K562 (cell line): ENCODE measurements at regions not wholly inside any gene's neighbourhood (a gene's known extent, or its start where the extent isn't known, plus 50 kb on each side); places are given as distances from the start of the nearest gene placed in this dataset.
"Not testable (repeated sequence)": the region's sequence is repeated elsewhere in the genome, so short reads cannot be mapped to it uniquely, and the experiment has no call there.

ENCODE experiments used
- ATAC-seq: fragments of 200-7000 bp; cut with Tn5 transposase; 3 replicates; pipeline ENCODE4 v1.9.1; 2020; ENCODE audit warnings: moderate library complexity
- BruUV-seq: library from RNA; stranded (reverse); fragments of 400-500 nt; replicated peaks from 2 replicates; lab custom pipeline; 2021; lab: Mats Ljungman, UMichigan
- CTCF ChIA-PET: fragments of 300-600 bp; formaldehyde crosslinking; extraction: SDS; loops from one replicate; lab custom pipeline; 2021; ENCODE audit warnings: low intra/inter-chr PET ratio; lab: Yijun Ruan, JAX
- POLR2A ChIA-PET: fragments of 300-600, 350-650 bp; sonication (Branson Sonifier 250); formaldehyde crosslinking; extraction: SDS; loops from one replicate; lab custom pipeline; 2021; ENCODE audit warnings: antibody characterized with exemption, inconsistent platforms; lab: Yijun Ruan, JAX
- DNase-seq, 4 experiments: peaks; one replicate each; pipeline versions ENCODE4 v3.0.0 to v3.0.0-alpha.2; 2011 to 2018; ENCODE audit warnings: low spot score in 3 of 4, mixed read lengths in 3 of 4; ENCODE audit errors: extremely low read depth in 1 of 4
- FAIRE-seq: peaks from 2 replicates; lab custom pipeline; 2011; peaks lifted over from hg19 to GRCh38; lab: Jason Lieb, UNC
- H2AFZ ChIP-seq: 2 replicates; pipeline ENCODE4 v1.6.0; 2011; ENCODE audit warnings: low read depth, low read length, control low read depth, inconsistent platforms
- H3K27ac ChIP-seq: fragments of 200-600 bp; 3 replicates; pipeline ENCODE4 v1.8.0; 2011; ENCODE audit warnings: low read depth, mild to moderate bottlenecking, control low read depth, inconsistent platforms, low read length, moderate library complexity, mixed read lengths; ENCODE audit errors: extremely low read depth
- H3K27me3 ChIP-seq, 2 experiments: fragments of 300-600 bp in 1 of 2; 2 replicates in 1 of 2; 3 replicates in 1 of 2; pipeline versions ENCODE4 v1.6.0 to v1.8.0; 2011; ENCODE audit warnings: inconsistent platforms in 2 of 2, low read length in 2 of 2, mild to moderate bottlenecking in 1 of 2, mixed read lengths in 1 of 2, moderate library complexity in 1 of 2; ENCODE audit not compliant: control insufficient read depth in 2 of 2, insufficient read depth in 2 of 2
- H3K36me3 ChIP-seq: fragments of 300-600 bp; 3 replicates; pipeline ENCODE4 v1.8.0; 2011; ENCODE audit warnings: mild to moderate bottlenecking, low read length, inconsistent platforms; ENCODE audit not compliant: control insufficient read depth, insufficient read depth
- H3K4me1 ChIP-seq, 2 experiments: fragments of 200-600 bp in 1 of 2; replicated peaks in 1 of 2; 2 replicates in 1 of 2; 3 replicates in 1 of 2; pipeline versions ENCODE4 v1.5.1 to v1.8.0; 2011; ENCODE audit warnings: inconsistent platforms in 2 of 2, low read length in 2 of 2, mild to moderate bottlenecking in 1 of 2, mixed read lengths in 1 of 2, moderate library complexity in 1 of 2; ENCODE audit not compliant: control insufficient read depth in 2 of 2, insufficient read depth in 2 of 2
- H3K4me2 ChIP-seq: 2 replicates; pipeline ENCODE4 v1.6.1; 2011; ENCODE audit warnings: low read length, control low read depth, inconsistent platforms, mixed read lengths; ENCODE audit not compliant: insufficient read depth
- H3K4me3 ChIP-seq: fragments of 200-600 bp; sonication (generic), shearing (Covaris generic); 2 replicates; pipeline ENCODE4 v1.5.1; 2016; ENCODE audit warnings: control low read depth, inconsistent platforms
- H3K79me2 ChIP-seq: fragments of 200-600 bp; 3 replicates; pipeline ENCODE4 v1.8.0; 2011; ENCODE audit warnings: low read length, inconsistent platforms; ENCODE audit not compliant: control insufficient read depth, insufficient read depth
- H3K9ac ChIP-seq, 2 experiments: 2 replicates each; pipeline versions ENCODE4 v1.6.0 to v1.6.1; 2011; ENCODE audit warnings: low read depth in 2 of 2, low read length in 2 of 2, control low read depth in 1 of 2, inconsistent platforms in 1 of 2, mild to moderate bottlenecking in 1 of 2, mixed read lengths in 1 of 2; ENCODE audit not compliant: insufficient read depth in 1 of 2
- H3K9me1 ChIP-seq: one replicate; pipeline ENCODE4 v1.6.0; 2011; ENCODE audit warnings: inconsistent platforms, mild to moderate bottlenecking, low read length, moderate library complexity; ENCODE audit not compliant: control insufficient read depth, insufficient read depth
- H3K9me3 ChIP-seq: replicated peaks from 2 replicates; pipeline ENCODE4 v1.5.1; 2011; ENCODE audit warnings: low read depth, low read length, inconsistent platforms; ENCODE audit not compliant: control insufficient read depth, insufficient read depth
- H4K20me1 ChIP-seq: replicated peaks from 2 replicates; pipeline ENCODE4 v1.6.1; 2011; ENCODE audit warnings: low read length, inconsistent platforms, mixed read lengths; ENCODE audit not compliant: control insufficient read depth, insufficient read depth
- WGBS: fragments of 100-300 bp; shearing (Covaris generic); methylation state at CpG from one replicate; pipeline ENCODE4 v1.1.6; 2016; ENCODE audit warnings: low coverage, mixed read lengths; ENCODE audit not compliant: insufficient coverage; ENCODE audit errors: missing lambda C conversion rate; 5-methylcytosine and 5-hydroxymethylcytosine counted together
- in situ Hi-C: fragments of 300-500 bp; cut with MboI; formaldehyde crosslinking; loops from 4 replicates; pipeline ENCODE4 v1.15.0; 2018; ENCODE audit warnings: inconsistent platforms, mixed read lengths
- intact Hi-C: fragments of 100-400 bp; cut with micrococcal nuclease; formaldehyde crosslinking; loops from 2 replicates; pipeline ENCODE4 v1.14.2; 2022

GRCh38 chr9:66601472-66601871 is 299.1 kb upstream of the ZNF658 start:
- DNase-seq, H3K27ac ChIP-seq, H3K9me1 ChIP-seq, POLR2A ChIA-PET, intact Hi-C loops, CTCF ChIA-PET, in situ Hi-C loops, H3K4me2 ChIP-seq, H3K27me3 ChIP-seq, BruUV-seq, H3K4me1 ChIP-seq, FAIRE-seq, H2AFZ ChIP-seq, H3K36me3 ChIP-seq, H3K9me3 ChIP-seq, H3K79me2 ChIP-seq, H3K4me3 ChIP-seq, ATAC-seq, H3K9ac ChIP-seq, H4K20me1 ChIP-seq: not testable (repeated sequence)
- WGBS: 2% methylated on average over 3 of the region's 10 CpGs

GRCh38 chr9:66631521-66632046 is 268.9 kb upstream of the ZNF658 start:
- H3K36me3 ChIP-seq, POLR2A ChIA-PET, H3K9me1 ChIP-seq, in situ Hi-C loops, H3K4me2 ChIP-seq, H4K20me1 ChIP-seq, intact Hi-C loops, FAIRE-seq, H2AFZ ChIP-seq, BruUV-seq, H3K79me2 ChIP-seq, H3K27ac ChIP-seq, CTCF ChIA-PET, H3K9ac ChIP-seq, ATAC-seq, DNase-seq, H3K9me3 ChIP-seq, H3K4me1 ChIP-seq, H3K4me3 ChIP-seq, H3K27me3 ChIP-seq: not testable (repeated sequence)
- no CpG with 5 or more reads among the region's 22 CpGs for WGBS

GRCh38 chr9:66647675-66648074 is 252.8 kb upstream of the ZNF658 start:
- H3K4me2 ChIP-seq, BruUV-seq, H3K36me3 ChIP-seq, ATAC-seq, POLR2A ChIA-PET, H3K9ac ChIP-seq, intact Hi-C loops, H3K4me1 ChIP-seq, in situ Hi-C loops, H3K27me3 ChIP-seq, H2AFZ ChIP-seq, H3K27ac ChIP-seq, FAIRE-seq, H3K4me3 ChIP-seq, H4K20me1 ChIP-seq, DNase-seq, H3K79me2 ChIP-seq, CTCF ChIA-PET, H3K9me1 ChIP-seq, H3K9me3 ChIP-seq: not testable (repeated sequence)
- no CpG with 5 or more reads among the region's 2 CpGs for WGBS

GRCh38 chr9:66690242-66690641 is 210.3 kb upstream of the ZNF658 start:
- DNase-seq: not testable (repeated sequence)

More at GRCh38 chr9:66690242-66690641, 210.3 kb upstream of the ZNF658 start:
- H3K4me2 ChIP-seq, H3K27ac ChIP-seq, H3K27me3 ChIP-seq, BruUV-seq, H4K20me1 ChIP-seq, H3K9me3 ChIP-seq, H3K79me2 ChIP-seq, in situ Hi-C loops, CTCF ChIA-PET, intact Hi-C loops, H3K36me3 ChIP-seq, ATAC-seq, H3K4me1 ChIP-seq, H3K9ac ChIP-seq, H3K4me3 ChIP-seq, H2AFZ ChIP-seq, POLR2A ChIA-PET, H3K9me1 ChIP-seq, FAIRE-seq: not testable (repeated sequence)
